ENCODE measurements at regions not wholly inside any gene's neighbourhood (a gene's known extent, or its start where the extent isn't known, plus 50 kb on each side); places are given as distances from the start of the nearest gene placed in this dataset.
"Not testable (repeated sequence)": the region's sequence is repeated elsewhere in the genome, so short reads cannot be mapped to it uniquely, and the experiment has no call there.

- DNase-seq: no peak
These were observed 57.1 kb upstream of the KMT2E start for GRCh38 chr7:104956753-104957450.

DNA sequence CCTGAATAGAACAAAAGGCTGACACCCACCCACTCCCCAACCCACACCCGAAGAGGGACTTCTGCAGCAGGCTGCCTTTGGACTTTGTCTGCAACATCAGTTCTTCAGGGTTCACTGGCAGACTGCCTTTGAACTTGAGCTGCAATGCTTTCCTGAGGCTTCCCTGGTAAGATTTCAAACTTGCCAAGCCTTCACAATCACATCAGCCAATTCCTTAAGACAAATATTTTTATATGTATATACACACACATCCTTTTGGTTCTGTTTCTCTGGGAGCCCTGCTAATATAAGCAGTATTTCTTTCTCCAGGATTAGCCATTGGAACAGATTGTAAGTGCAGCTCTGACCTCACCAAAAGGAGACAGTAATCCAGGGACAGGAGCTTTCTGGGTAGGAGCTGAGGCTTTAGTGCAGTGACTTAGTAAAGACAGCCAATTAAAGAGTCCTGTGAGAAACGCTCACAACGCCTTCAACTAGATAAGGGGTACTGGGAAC is 55.6 kb upstream of the KMT2E start:
- DNase-seq: no peak

DNA sequence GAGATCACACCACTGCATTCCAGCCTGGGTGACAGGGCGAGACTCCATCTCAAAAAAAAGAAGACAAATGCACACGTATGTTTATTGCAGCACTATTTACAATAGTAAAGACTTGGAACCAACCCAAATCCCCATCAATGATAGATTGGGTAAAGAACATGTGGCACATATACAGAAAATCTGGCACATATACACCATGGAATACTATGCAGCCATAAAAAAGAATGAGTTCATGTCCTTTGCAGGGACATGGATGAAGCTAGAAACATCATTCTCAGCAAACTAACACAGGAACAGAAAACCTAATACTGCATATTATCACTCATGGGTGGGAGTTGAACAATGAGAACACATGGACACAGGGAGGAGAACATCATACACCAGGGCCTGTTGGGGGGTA is 54.5 kb upstream of the KMT2E start:
- not testable (repeated sequence) for DNase-seq

- DNase-seq: peak; percentile 70
These were observed 53.1 kb upstream of the KMT2E start for GRCh38 chr7:104960741-104961448.

GRCh38 chr7:104961821-104962220 is 52.2 kb upstream of the KMT2E start:
- no peak for DNase-seq

DNA sequence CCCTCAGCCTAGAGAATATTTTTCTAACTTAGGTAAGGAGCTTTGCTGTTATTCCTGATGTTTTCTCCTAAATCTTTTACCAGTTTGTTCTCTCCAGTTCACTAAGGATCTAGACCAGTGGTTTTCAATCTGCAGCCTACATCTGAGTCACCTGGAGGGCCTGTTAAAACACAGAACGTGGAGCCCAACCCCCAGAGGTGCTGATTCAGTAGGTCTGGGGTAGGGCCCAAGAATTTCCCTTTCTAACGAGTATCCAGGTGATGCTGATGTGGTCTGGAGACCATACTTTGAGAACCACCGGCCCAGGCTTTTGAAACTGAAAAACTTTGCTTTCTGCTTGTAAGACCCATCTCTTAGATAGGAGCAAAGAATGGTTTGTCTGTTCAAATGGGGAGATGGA is 51.2 kb upstream of the KMT2E start:
- DNase-seq: no peak

GRCh38 chr7:104963378-104963990 is 50.5 kb upstream of the KMT2E start:
- DNase-seq: no peak

- DNase-seq: no peak
These were observed 50.0 kb upstream of the KMT2E start for GRCh38 chr7:104963991-104964385.
